LNCaP clone FGC (cell line): ENCODE measurements at regions not wholly inside any gene's neighbourhood (a gene's known extent, or its start where the extent isn't known, plus 50 kb on each side); places are given as distances from the start of the nearest gene placed in this dataset.

Experiments used
- DNase-seq: peaks from one replicate; pipeline ENCODE4 v3.0.0-alpha.2; 2011; ENCODE audit warnings: low read depth
- H3K4me3 ChIP-seq: 2 replicates; pipeline ENCODE4 v1.5.1; 2011; ENCODE audit warnings: mild to moderate bottlenecking, low read depth, low read length, control low read depth
- CTCF ChIP-seq: IDR thresholded peaks from 2 replicates; pipeline ENCODE4 v1.5.1; 2012; ENCODE audit warnings: mild to moderate bottlenecking; ENCODE audit not compliant: control insufficient read depth, insufficient read depth; ENCODE audit errors: extremely low read depth

- no peak for TF ChIP-seq CTCF
- H3K4me3 ChIP-seq = no peak overlapping the region
- DNase-seq = no peak
Observed at GRCh38 chr1:114037962-114038816, 58.9 kb downstream of the OLFML3 start.
